ENCODE measurements at regions not wholly inside any gene's neighbourhood (a gene's known extent, or its start where the extent isn't known, plus 50 kb on each side); places are given as distances from the start of the nearest gene placed in this dataset.

GRCh38 chr1:222026280-222026679, 284.4 kb upstream of the DUSP10 start:
- Histone ChIP-seq H3K36me3 (replicated peaks in 1 of 2; ENCODE audit: control insufficient read depth in 1 of 2, insufficient read depth in 2 of 2, low read length in 1 of 2) (no peaks in the 10 kb centered on the region), H3K27ac (ENCODE audit: low read depth in 2 of 2, low read length in 1 of 2) (no peak overlapping the region), H3K79me2 (ENCODE audit: insufficient read depth) (no peaks in the 10 kb centered on the region), H4K20me1 (ENCODE audit: insufficient read depth) (no peaks in the 10 kb centered on the region), H3K27me3 (ENCODE audit: insufficient read depth) (no peaks in the 10 kb centered on the region), H3K9ac (no peak overlapping the region), H3K4me3 (ENCODE audit: low read depth in 2 of 2, low read length in 1 of 2) (no peak overlapping the region), H3K9me3 (no peaks in the 10 kb centered on the region), H2AFZ (ENCODE audit: low read depth) (no peak overlapping the region), H3K9me2 (no peaks in the 10 kb centered on the region), H3K4me1 (ENCODE audit: control insufficient read depth in 1 of 2, insufficient read depth in 2 of 2, low read depth in 1 of 2, low read length in 1 of 2) (no peaks in the 10 kb centered on the region), H3K4me2 (no peak overlapping the region), H3F3A (replicated peaks; ENCODE audit: insufficient read depth) (no peaks in the 10 kb centered on the region)
- POLR2A ChIA-PET: interaction anchor here (0.8 kb wide), 1 partner anchor 14 kb away, joined by 3 read pairs; no protein-coding TSS in a partner anchor
- TF ChIP-seq TEAD4 (IDR thresholded peaks at IDR 0.05; ENCODE audit: borderline replicate concordance, insufficient read depth) (no peak), POLR2AphosphoS5 (IDR thresholded peaks at IDR 0.05; ENCODE audit: low read depth, low read length) (no peak), RAD21 (IDR thresholded peaks at IDR 0.05; ENCODE audit: low read length) (no peak), JUND (IDR thresholded peaks at IDR 0.05) (no peak), MXI1 (IDR thresholded peaks at IDR 0.05; ENCODE audit: low read depth, low read length) (no peak), TAF1 (IDR thresholded peaks at IDR 0.05; ENCODE audit: borderline replicate concordance, low read depth, low read length) (no peak), TCF12 (IDR thresholded peaks at IDR 0.05) (no peak), GATA2 (CRISPR knock-in tag; IDR thresholded peaks at IDR 0.05) (no peak), RCOR1 (IDR thresholded peaks at IDR 0.05; ENCODE audit: low read length) (no peak)
- TF ChIP-seq, protein P1, sequence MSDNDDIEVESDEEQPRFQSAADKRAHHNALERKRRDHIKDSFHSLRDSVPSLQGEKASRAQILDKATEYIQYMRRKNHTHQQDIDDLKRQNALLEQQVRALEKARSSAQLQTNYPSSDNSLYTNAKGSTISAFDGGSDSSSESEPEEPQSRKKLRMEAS (IDR thresholded peaks at IDR 0.05; ENCODE audit: low read depth): no peak
- WGBS (ENCODE audit: low lambda C conversion rate): 79% methylated on average over 7 of the region's 7 CpGs
- CTCF ChIA-PET: interaction anchor here (1.0 kb wide), 1 partner anchor 16 kb away, joined by 3 read pairs; no protein-coding TSS in a partner anchor
- no peak for DNase-seq

DNA sequence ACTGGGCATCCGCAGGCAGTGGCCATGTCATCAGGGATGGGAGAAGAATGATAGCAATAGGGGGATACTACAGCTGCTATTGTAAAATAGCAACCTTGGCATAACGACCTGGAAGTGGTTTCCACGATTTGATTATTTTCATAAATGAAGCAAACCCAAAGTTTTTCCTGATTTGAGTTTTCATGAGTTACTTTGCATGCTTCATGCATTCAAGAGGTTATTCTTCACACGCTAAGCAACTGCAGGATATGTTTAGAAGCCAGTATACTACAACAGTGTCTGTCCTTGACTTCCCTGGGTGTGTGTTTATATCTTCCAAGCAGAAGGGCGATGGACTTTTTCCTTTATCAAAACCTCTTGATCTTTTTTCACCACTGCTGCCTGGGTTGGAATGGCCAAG, 281.1 kb upstream of the DUSP10 start:
- Histone ChIP-seq H3K9me2 (no peaks in the 10 kb centered on the region), H3K9ac (no peak overlapping the region), H3K4me2 (no peak overlapping the region), H3K4me1 (ENCODE audit: control insufficient read depth in 1 of 2, insufficient read depth in 2 of 2, low read depth in 1 of 2, low read length in 1 of 2) (no peaks in the 10 kb centered on the region), H2AFZ (ENCODE audit: low read depth) (no peak overlapping the region), H3K36me3 (replicated peaks in 1 of 2; ENCODE audit: control insufficient read depth in 1 of 2, insufficient read depth in 2 of 2, low read length in 1 of 2) (no peaks in the 10 kb centered on the region), H3K79me2 (ENCODE audit: insufficient read depth) (no peaks in the 10 kb centered on the region), H3K27ac (ENCODE audit: low read depth in 2 of 2, low read length in 1 of 2) (no peak overlapping the region), H3K9me3 (no peaks in the 10 kb centered on the region), H3K4me3 (ENCODE audit: low read depth in 2 of 2, low read length in 1 of 2) (no peak overlapping the region), H3K27me3 (ENCODE audit: insufficient read depth) (no peaks in the 10 kb centered on the region; the same call in 1 of the 2 replicates), H3F3A (replicated peaks; ENCODE audit: insufficient read depth) (no peaks in the 10 kb centered on the region), H4K20me1 (ENCODE audit: insufficient read depth) (no peaks in the 10 kb centered on the region)
- DNase-seq: no peak
- ChIA-PET CTCF (no interaction called here), POLR2A (no interaction called here)
- WGBS (ENCODE audit: low lambda C conversion rate): 68% methylated on average over 5 of the region's 5 CpGs
- TF ChIP-seq, protein P2, sequence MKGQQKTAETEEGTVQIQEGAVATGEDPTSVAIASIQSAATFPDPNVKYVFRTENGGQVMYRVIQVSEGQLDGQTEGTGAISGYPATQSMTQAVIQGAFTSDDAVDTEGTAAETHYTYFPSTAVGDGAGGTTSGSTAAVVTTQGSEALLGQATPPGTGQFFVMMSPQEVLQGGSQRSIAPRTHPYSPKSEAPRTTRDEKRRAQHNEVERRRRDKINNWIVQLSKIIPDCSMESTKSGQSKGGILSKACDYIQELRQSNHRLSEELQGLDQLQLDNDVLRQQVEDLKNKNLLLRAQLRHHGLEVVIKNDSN (IDR thresholded peaks at IDR 0.05; ENCODE audit: borderline replicate concordance, low read depth): no peak
- no peak for TF ChIP-seq NRF1 (IDR thresholded peaks at IDR 0.05; ENCODE audit: low read depth, low read length)
- TF ChIP-seq RCOR1 (IDR thresholded peaks at IDR 0.05; ENCODE audit: low read length): no peak
- TF ChIP-seq TCF12 (IDR thresholded peaks at IDR 0.05): no peak
- TF ChIP-seq JUND (IDR thresholded peaks at IDR 0.05): no peak
- no peak for TF ChIP-seq SIN3A (IDR thresholded peaks at IDR 0.05; ENCODE audit: borderline replicate concordance, low read depth, low read length)
- no peak for TF ChIP-seq MEF2A (IDR thresholded peaks at IDR 0.05; ENCODE audit: borderline replicate concordance, low read depth)
- TF ChIP-seq, protein P3, sequence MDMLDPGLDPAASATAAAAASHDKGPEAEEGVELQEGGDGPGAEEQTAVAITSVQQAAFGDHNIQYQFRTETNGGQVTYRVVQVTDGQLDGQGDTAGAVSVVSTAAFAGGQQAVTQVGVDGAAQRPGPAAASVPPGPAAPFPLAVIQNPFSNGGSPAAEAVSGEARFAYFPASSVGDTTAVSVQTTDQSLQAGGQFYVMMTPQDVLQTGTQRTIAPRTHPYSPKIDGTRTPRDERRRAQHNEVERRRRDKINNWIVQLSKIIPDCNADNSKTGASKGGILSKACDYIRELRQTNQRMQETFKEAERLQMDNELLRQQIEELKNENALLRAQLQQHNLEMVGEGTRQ (IDR thresholded peaks at IDR 0.05; ENCODE audit: borderline replicate concordance, low read depth, low read length): no peak
- TF ChIP-seq FOXM1 (IDR thresholded peaks at IDR 0.05; ENCODE audit: low read depth): no peak
- TF ChIP-seq GATA2 (CRISPR knock-in tag; IDR thresholded peaks at IDR 0.05): no peak
- TF ChIP-seq ZBTB33 (IDR thresholded peaks at IDR 0.05; ENCODE audit: borderline replicate concordance, low read depth): no peak
- no peak for TF ChIP-seq SMC3 (IDR thresholded peaks at IDR 0.05; ENCODE audit: low read depth, low read length)
- TF ChIP-seq FOSL2 (IDR thresholded peaks at IDR 0.05; ENCODE audit: borderline replicate concordance, low read depth): no peak
- no peak for TF ChIP-seq REST (IDR thresholded peaks at IDR 0.05; ENCODE audit: low read depth, low read length)
- TF ChIP-seq RXRA (IDR thresholded peaks at IDR 0.05; ENCODE audit: borderline replicate concordance, low read depth): no peak
- no peak for TF ChIP-seq MXI1 (IDR thresholded peaks at IDR 0.05; ENCODE audit: low read depth, low read length)
- no peak for TF ChIP-seq ELF1 (IDR thresholded peaks at IDR 0.05)
